Endometrium (tissue), 2 donors: ENCODE measurements at regions not wholly inside any gene's neighbourhood (a gene's known extent, or its start where the extent isn't known, plus 50 kb on each side); places are given as distances from the start of the nearest gene placed in this dataset.
"Not testable (repeated sequence)": the region's sequence is repeated elsewhere in the genome, so short reads cannot be mapped to it uniquely, and the experiment has no call there.

Source experiments
- FAIRE-seq: peaks from 2 replicates; lab custom pipeline; 2012; peaks lifted over from hg19 to GRCh38; lab: Jason Lieb, UNC
- donor health status: control.
- donor health status: control.

DNA sequence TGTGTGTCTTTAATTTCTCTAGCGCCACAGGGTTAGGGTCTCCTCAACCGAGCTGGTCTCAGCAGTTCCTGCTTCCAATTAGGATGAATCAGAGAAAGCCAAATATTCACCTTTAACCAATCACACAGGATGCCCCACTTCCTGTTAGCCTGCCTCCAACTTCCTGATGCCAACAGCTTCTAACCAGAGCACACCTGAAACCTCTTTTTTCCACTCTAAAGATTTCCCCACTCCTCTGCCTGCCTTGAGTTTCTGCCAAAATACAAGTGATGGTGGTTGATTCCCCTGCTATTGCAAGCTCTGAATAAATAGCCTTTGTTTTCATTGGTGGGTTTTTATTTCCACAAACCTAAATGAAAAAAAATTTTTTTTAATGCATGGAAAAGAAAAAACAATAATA, 144.7 kb upstream of the UST start:
- FAIRE-seq: no peak

DNA sequence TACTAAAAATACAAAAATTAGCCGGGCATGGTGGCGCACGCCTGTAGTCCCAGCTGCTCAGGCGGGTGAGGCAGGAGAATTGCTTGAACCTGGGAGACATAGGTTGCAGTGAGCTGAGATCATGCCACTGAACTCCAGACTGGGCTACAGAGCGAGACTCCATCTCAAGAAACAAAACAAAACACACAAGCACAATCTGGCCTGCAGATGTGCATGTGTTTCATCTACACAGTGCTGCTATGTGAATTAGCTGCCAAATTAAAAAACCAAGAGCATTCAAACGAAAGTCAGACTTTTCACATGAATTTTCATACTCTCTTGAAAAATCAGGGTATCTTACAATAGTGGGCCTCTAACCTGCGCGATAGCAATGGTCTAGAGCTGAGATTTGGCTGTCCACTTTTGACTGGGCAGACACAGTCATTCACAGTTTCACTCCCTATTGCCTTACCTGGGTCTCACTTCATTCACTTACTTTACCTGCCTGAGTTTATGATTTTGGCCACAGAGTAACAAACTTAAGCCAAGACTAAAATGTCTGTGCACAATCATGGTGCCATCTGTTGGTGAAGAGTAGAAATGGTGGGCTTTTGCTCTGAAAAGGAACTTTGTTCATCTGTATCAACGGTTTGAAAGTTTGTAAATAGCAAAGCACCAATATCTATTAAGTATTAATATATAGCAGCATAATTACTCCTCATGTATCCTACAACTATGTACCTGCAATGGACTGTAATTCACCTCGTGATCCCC, 138.5 kb upstream of the UST start:
- no peak for FAIRE-seq

DNA sequence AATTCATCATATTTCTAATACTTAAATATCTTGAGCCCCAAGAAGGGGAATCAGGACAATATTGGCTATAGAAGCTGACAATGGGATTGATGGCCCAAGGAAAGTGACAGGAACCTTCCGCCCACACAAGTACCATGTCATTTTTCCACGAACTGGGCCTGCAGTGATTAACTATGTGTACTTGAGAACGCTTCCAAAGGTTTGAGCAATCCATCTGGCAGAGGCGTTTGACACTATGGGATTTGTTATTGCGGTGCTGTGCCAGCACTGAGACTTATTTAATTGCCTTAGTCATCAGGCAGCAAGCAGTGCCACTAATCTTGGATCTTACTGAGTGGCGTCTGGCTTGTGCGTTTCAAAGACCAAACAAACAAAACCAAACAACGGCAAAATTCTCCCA, 135.6 kb upstream of the UST start:
- FAIRE-seq: no peak

DNA sequence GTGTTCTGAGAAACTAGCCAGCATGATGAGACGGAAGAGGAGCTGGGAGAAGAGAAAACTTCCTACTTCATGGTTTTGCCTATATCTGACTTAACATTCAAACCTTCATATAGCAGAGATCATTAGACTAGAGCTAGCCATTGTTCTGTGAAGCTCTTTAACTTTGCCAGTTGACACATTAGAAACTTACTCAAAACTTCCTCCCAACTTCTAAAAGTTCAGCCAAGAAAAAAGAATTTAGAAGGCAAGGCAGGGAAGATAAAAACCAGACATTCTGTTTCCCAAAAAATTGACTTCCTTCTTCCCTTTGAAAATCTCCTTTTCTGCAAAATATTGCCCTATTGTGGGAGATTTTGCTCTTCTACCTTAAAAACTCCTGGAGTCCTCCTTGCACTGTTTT, 134.8 kb upstream of the UST start:
- no peak for FAIRE-seq

DNA sequence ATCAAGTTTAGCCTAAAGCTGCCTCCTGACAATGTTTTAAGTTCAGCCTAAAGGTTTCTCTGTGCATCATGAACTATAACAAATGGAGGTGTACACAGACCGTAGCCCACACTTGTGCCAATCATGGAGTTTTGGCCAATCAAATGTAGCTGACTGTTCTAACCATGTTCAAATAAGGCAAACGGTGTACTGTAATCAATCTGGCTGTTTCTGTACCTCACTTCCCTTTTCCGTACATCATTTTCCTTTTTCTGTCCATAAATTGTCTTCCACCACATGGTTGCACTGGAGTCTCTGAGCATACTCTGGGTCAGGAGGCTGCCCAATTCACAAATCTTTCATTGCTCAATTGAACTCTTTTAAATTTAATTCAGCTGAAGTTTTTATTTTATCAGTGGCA, 132.2 kb upstream of the UST start:
- no peak for FAIRE-seq

- FAIRE-seq: no peak
Observed at GRCh38 chr6:148616841-148617240, 130.0 kb upstream of the UST start.

GRCh38 chr6:148617530-148617929, 129.3 kb upstream of the UST start:
- FAIRE-seq: no peak

GRCh38 chr6:148619891-148620290, 126.9 kb upstream of the UST start:
- FAIRE-seq: no peak

- no peak for FAIRE-seq
Observed at GRCh38 chr6:148620579-148621298, 126.1 kb upstream of the UST start.

DNA sequence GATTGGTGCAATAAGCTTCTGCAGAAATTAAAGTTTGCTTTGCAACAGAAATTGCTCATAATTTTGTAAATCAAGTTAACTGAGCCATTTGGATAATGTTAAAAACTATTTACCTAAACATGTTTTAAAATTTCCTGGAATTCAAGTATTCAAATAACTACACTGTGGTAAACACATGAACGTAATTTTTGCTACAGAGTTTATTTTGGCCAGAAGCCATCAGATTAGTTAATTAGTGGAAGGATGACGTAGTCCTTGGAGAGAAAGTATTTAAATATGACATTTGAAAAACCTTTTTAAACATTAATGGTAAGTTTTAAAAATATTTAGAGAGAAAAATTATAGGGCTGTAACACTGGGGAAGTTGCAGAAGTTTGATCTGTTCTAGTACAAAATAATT, 121.2 kb upstream of the UST start:
- FAIRE-seq: peak; percentile 95

DNA sequence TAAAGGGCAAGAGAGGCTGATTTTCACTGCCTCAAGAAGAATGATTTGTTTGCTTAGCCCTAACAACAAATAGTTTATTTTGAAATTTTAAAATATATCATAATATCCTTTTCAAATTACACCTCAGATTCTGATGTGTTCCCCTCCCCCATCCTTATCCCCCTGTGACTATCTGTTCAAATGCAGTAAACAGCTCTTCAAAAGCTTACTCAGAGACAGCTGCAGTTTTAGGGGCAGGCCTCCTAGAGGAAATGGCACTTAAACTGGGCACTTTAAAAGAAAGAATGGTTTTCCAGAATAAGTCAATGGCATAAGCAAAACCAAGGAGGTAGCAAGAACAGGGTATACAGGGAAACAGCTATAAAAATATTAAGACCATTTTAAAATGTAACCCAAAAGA, 118.6 kb upstream of the UST start:
- no peak for FAIRE-seq

GRCh38 chr6:148629181-148629580, 117.6 kb upstream of the UST start:
- FAIRE-seq: no peak

DNA sequence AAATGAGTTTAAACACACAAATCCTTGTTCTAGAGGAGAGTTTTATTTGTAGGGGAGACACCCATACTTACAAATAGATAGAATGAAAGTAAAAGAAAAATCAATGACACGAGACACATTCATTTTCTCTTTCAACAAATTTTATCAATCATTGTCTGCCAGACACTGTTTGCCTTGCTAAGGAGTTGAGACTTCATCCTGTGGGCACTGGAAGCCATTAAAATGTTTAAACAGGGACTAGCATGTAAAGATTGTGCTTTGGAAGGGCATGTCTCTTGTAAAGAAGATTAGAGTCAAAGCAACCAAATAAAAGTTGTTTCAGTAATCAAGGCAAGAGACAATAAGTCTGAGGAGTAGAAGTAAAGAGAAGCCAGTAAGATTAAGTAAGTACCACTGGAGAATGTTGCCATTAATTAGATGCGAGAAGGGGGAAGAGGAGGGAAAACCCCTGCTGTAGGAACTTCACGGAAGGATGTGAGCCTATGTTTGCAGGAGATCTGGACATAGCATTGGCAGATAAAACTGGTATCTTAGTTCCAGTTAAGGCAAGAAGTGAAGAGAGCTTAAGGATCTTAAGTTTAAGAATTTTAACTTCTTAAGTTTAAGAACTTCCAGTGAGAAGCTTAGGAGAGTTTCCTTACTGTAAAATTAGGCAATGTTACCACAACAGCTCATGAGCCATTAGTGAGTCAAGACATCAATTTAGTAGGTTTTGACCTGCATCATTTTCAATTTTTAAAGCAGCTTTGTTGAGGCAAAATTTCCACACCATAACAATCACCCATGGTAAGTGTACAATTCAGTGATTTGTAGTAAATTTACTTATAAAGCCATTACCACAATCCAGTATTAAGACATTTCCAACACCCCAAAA, 117.0 kb upstream of the UST start:
- no peak for FAIRE-seq

DNA sequence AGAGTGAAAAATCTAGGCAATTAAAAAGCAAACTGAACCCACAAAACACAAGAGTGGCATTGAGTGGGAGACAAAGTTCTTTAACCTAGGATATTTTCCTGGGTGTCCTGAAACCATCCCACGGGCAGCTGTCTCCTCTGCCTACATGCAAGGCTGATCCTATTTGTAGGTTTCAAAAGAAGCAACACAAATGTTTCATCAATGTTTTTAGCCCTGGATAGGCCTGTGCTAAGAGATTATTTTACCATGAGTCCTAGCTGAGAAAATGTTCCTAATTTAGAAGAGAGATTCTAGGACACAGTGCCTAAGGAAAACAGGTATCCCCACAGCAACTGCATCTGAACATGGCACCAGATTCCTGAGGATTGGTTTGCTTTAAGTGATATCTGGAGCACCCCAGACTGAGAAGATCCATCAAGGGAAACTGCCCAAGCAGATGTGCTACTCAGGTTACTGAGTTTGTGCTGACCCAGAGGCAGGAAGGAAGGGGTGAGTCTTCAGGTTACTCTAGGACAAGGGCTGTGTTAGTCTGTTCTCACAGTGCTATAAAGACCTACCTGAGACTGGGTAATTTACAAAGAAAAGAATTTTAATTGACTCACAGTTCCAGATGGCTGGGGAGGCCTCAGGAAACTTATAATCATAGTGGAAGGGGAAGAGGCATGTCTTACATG, 111.6 kb upstream of the UST start:
- FAIRE-seq: no peak

- FAIRE-seq: not testable (repeated sequence)
Observed at GRCh38 chr6:148641836-148642235, 105.0 kb upstream of the UST start.

DNA sequence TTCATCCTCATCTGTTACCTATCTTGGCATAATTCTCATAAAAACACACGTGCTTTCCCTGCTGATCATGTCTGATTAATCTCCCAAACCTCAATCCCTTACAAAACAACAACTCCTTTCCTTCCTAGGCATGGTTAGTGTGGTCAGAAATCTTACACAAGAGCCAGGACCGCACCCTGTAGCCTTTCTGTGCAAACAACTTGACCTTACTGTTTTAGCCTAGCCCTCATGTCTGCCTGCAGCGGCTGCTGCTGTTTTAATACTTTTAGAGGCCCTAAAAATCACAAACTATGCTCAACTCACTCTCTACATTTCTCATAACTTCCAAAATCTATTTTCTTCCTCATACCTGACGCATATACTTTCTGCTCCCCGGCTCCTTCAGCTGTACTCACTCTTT, 103.6 kb upstream of the UST start:
- not testable (repeated sequence) for FAIRE-seq

DNA sequence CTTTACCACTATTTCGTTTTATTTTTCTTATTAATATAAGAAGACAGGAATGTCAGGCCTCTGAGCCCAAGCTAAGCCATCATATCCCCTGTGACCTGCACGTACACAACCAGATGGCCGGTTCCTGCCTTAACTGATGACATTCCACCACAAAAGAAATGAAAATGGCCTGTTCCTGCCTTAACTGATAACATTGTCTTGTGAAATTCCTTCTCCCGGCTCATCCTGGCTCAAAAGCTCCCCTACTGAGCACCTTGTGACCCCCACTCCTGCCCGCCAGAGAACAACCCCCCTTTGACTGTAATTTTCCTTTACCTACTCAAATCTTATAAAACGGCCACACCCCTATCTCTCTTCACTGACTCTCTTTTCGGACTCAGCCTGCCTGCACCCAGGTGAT, 101.8 kb upstream of the UST start:
- FAIRE-seq: not testable (repeated sequence)

GRCh38 chr6:148648754-148649453, 97.9 kb upstream of the UST start:
- no peak for FAIRE-seq

DNA sequence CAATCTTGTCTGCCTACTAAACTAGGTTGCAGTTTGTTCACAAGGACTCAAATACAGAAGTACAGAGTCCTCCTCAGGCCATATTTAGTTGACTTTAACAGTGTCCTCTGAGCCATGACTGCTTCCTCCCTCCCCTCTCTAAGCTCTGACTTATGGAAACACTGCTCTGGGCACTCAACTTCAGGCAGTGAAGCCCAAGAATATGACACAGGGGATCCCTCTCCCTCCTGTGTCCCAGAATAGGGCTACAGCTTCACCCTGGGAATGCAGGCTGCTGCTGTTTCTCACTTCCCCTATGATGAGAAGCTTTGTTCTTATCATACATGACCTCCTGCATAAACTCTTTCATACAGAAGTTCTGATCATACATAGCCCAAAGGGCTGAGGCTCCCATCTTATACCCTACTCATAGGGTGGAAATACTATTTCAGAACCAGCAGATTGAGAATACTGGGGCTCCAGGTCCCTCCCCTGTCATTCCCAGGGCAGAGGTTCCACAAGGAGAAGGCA, 97.3 kb upstream of the UST start:
- no peak for FAIRE-seq

DNA sequence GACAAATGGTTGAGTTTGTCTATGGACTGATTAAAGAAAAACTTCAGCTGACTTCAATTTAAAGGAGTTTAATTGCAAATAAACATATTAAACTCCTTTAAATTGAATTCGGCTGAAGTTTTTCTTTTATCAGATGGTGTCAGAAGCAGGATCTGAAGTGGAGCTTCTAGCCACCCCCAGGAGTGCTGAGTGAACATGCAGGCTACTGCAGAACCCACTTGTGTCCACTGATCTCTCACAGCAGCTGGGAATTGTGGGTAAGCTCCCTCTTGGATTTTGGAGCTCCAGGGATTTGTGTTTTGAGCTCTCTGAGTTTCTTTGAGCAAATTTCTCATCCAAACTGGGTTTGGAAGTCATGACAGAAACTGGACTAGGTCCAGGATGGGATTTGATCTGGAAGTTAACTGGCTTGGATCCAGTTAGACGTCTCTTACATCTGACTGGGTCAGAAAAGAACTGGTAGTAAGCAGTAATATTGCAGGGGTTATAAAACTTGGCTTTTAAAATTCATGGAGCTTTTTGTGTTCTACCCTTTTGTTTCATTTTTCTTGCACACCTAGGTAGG, 95.8 kb upstream of the UST start:
- FAIRE-seq: no peak

- FAIRE-seq: no peak
Observed at GRCh38 chr6:148652205-148652604, 94.6 kb upstream of the UST start.
